HepG2 (cell line): ENCODE measurements at regions not wholly inside any gene's neighbourhood (a gene's known extent, or its start where the extent isn't known, plus 50 kb on each side); places are given as distances from the start of the nearest gene placed in this dataset.

Experiments
- ATAC-seq: fragments of 200-7000 bp; cut with Tn5 transposase; 3 replicates; pipeline ENCODE4 v1.9.1; 2020; ENCODE audit warnings: mild to moderate bottlenecking, moderate library complexity
- BruUV-seq: library from RNA; stranded (reverse); fragments of 400-500 nt; replicated peaks from 2 replicates; lab custom pipeline; 2021; lab: Mats Ljungman, UMichigan
- CTCF ChIA-PET: fragments of 300-600 bp; formaldehyde crosslinking; extraction: SDS; loops from one replicate; lab custom pipeline; 2021; ENCODE audit warnings: low total read pairs, inconsistent platforms, low intra/inter-chr PET ratio; lab: Yijun Ruan, JAX
- POLR2A ChIA-PET: fragments of 350-600 bp; sonication (Branson Sonifier 250); formaldehyde crosslinking; loops from one replicate; lab custom pipeline; 2020; ENCODE audit warnings: antibody characterized with exemption, inconsistent platforms; lab: Yijun Ruan, JAX
- DNase-seq: peaks from one replicate; pipeline ENCODE4 v3.0.0-alpha.2; 2015; ENCODE audit warnings: low spot score
- FAIRE-seq: peaks from 3 replicates; lab custom pipeline; 2011; peaks lifted over from hg19 to GRCh38; lab: Jason Lieb, UNC
- H2AFZ ChIP-seq: one replicate; pipeline ENCODE4 v1.6.1; 2011; ENCODE audit warnings: low read length, inconsistent platforms
- H3K27ac ChIP-seq: fragments of 300-600 bp; 3 replicates; pipeline ENCODE4 v1.8.0; 2011; ENCODE audit warnings: mixed run types, mild to moderate bottlenecking, mixed read lengths, low read length, inconsistent platforms; ENCODE audit not compliant: insufficient read depth; ENCODE audit errors: extremely low read length
- H3K27me3 ChIP-seq, 2 experiments: fragments of 200-600 bp in 1 of 2; 2 replicates in 1 of 2; 3 replicates in 1 of 2; pipeline versions ENCODE4 v1.6.0 to v1.8.0; 2011; ENCODE audit warnings: low read length in 2 of 2, mild to moderate bottlenecking in 2 of 2, moderate library complexity in 2 of 2, inconsistent platforms in 1 of 2; ENCODE audit not compliant: insufficient read depth in 2 of 2, control insufficient read depth in 1 of 2
- H3K36me3 ChIP-seq, 2 experiments: fragments of 200-600 bp in 1 of 2; replicated peaks in 1 of 2; 2 replicates in 1 of 2; 3 replicates in 1 of 2; pipeline versions ENCODE4 v1.5.1 to v1.8.0; 2011; ENCODE audit warnings: low read length in 2 of 2, inconsistent platforms in 1 of 2; ENCODE audit not compliant: insufficient read depth in 2 of 2, control insufficient read depth in 1 of 2
- H3K4me1 ChIP-seq: 2 replicates; pipeline ENCODE4 v1.5.1; 2012; ENCODE audit warnings: low read length, inconsistent platforms; ENCODE audit not compliant: insufficient read depth
- H3K4me2 ChIP-seq: 2 replicates; pipeline ENCODE4 v1.6.0; 2011; ENCODE audit warnings: low read depth, low read length, inconsistent platforms
- H3K4me3 ChIP-seq, 3 experiments: fragments of 200-600 bp in 1 of 3; sonication (generic), shearing (Covaris generic) in 1 of 3; replicated peaks in 1 of 3; 2 replicates each; pipeline ENCODE4 v1.5.1; 2011 to 2016; ENCODE audit warnings: low read length in 3 of 3, inconsistent platforms in 2 of 3, low read depth in 2 of 3, mild to moderate bottlenecking in 2 of 3, control low read depth in 1 of 3, mixed read lengths in 1 of 3; ENCODE audit not compliant: insufficient read depth in 1 of 3
- H3K79me2 ChIP-seq: one replicate; pipeline ENCODE4 v1.6.1; 2011; ENCODE audit warnings: low read length, inconsistent platforms; ENCODE audit not compliant: insufficient read depth
- H3K9ac ChIP-seq: 2 replicates; pipeline ENCODE4 v1.6.0; 2011; ENCODE audit warnings: mild to moderate bottlenecking, low read depth, low read length, inconsistent platforms; ENCODE audit not compliant: insufficient read depth
- H3K9me3 ChIP-seq: 2 replicates; pipeline ENCODE4 v1.5.1; 2012; ENCODE audit warnings: mild to moderate bottlenecking, low read length
- H4K20me1 ChIP-seq: 2 replicates; pipeline ENCODE4 v1.6.0; 2011; ENCODE audit warnings: inconsistent platforms, mild to moderate bottlenecking, low read length, moderate library complexity; ENCODE audit not compliant: insufficient read depth
- BCLAF1 ChIP-seq: fragments of 450-650 bp; IDR thresholded peaks from 2 replicates; pipeline ENCODE4 v1.6.1; 2017; ENCODE audit warnings: mild to moderate bottlenecking
- GMEB1 ChIP-seq: sonication (generic); formaldehyde crosslinking; IDR thresholded peaks from 2 replicates; pipeline ENCODE4 v1.5.1; 2020; ENCODE audit warnings: missing genetic modification reagents, mild to moderate bottlenecking, borderline replicate concordance
- MXD4 ChIP-seq: IDR thresholded peaks from 2 replicates; pipeline ENCODE4 v1.6.1; 2016; ENCODE audit warnings: mild to moderate bottlenecking, missing biosample characterization, missing genetic modification reagents
- RELA ChIP-seq: sonication (generic); formaldehyde crosslinking; IDR thresholded peaks from 2 replicates; pipeline ENCODE4 v1.4.0; 2020; ENCODE audit warnings: missing genetic modification reagents
- SSRP1 ChIP-seq: IDR thresholded peaks from 2 replicates; pipeline ENCODE4 v1.6.1; 2016; ENCODE audit warnings: control low read depth
- TP53 ChIP-seq: sonication (generic); formaldehyde crosslinking; conservative IDR thresholded peaks from 2 replicates; pipeline ENCODE4 v1.4.0; 2020; ENCODE audit warnings: missing genetic modification reagents
- ZBTB20 ChIP-seq: sonication (generic); formaldehyde crosslinking; IDR thresholded peaks from 2 replicates; pipeline ENCODE4 v1.8.1; 2023; ENCODE audit warnings: missing genetic modification reagents, low read depth, mild to moderate bottlenecking, borderline replicate concordance
- ZNF10 ChIP-seq: sonication (generic); formaldehyde crosslinking; IDR thresholded peaks from 2 replicates; pipeline ENCODE4 v1.4.0; 2020; ENCODE audit warnings: mild to moderate bottlenecking, low read depth, missing genetic modification reagents, borderline replicate concordance
- WGBS: methylation state at CpG from one replicate; pipeline ENCODE4 v1.1.6; 2017; ENCODE audit warnings: low lambda C conversion rate; 5-methylcytosine and 5-hydroxymethylcytosine counted together
- in situ Hi-C: cut with HindIII; loops from 2 replicates; pipeline ENCODE4 v1.10.0; 2017; ENCODE audit warnings: low pct_unique_long_range_greater_than_20kb; ENCODE audit not compliant: extremely low pct_ligation_motif_present
- intact Hi-C: fragments of 100-400 bp; cut with micrococcal nuclease; formaldehyde crosslinking; loops from one replicate; pipeline ENCODE4 v1.10.0; 2022; ENCODE audit not compliant: unreplicated experiment
- TF ChIP-seq, protein P1 (sequence below): IDR thresholded peaks from 2 replicates; pipeline ENCODE4 v1.6.1; 2016
- TF ChIP-seq, protein P2 (sequence below): sonication (generic); formaldehyde crosslinking; IDR thresholded peaks from 2 replicates; pipeline ENCODE4 v1.8.0; 2022; ENCODE audit warnings: mild to moderate bottlenecking, missing genetic modification reagents
- TF ChIP-seq, protein P3 (sequence below): sonication (generic); formaldehyde crosslinking; IDR thresholded peaks from 2 replicates; pipeline ENCODE4 v1.8.0; 2022; ENCODE audit warnings: missing genetic modification reagents, mild to moderate bottlenecking, moderate library complexity, borderline replicate concordance
- TF ChIP-seq, protein P4 (sequence below): sonication (generic); formaldehyde crosslinking; IDR thresholded peaks from 2 replicates; pipeline ENCODE4 v1.5.1; 2020; ENCODE audit warnings: missing genetic modification reagents, mild to moderate bottlenecking, borderline replicate concordance

GRCh38 chr7:106962751-106963150, 81.8 kb upstream of the PRKAR2B start:
- DNase-seq (no peak), FAIRE-seq (no peak), ATAC-seq (no peak)
- in situ Hi-C loops: no loop called here
- ChIA-PET POLR2A (no interaction called here), CTCF (no interaction called here)
- no TSS peak for BruUV-seq
- H3K9ac ChIP-seq: no peak overlapping the region
- no peak overlapping the region for H3K4me3 ChIP-seq
- 2% methylated on average over 2 of the region's 2 CpGs for whole genome bisulfite sequencing
- H2AFZ ChIP-seq: no peak overlapping the region
- H3K36me3 ChIP-seq: no peaks in the 10 kb centered on the region
- no peak overlapping the region for H3K4me2 ChIP-seq
- H3K79me2 ChIP-seq: no peaks in the 10 kb centered on the region
- no peaks in the 10 kb centered on the region for H4K20me1 ChIP-seq
- H3K4me1 ChIP-seq: no peaks in the 10 kb centered on the region
- H3K27me3 ChIP-seq: peaks cover 2 to 20% of the 10 kb centered on the region in 2 experiments; a peak in 2 of 5 replicates
- H3K9me3 ChIP-seq: no peaks in the 10 kb centered on the region
- H3K27ac ChIP-seq: no peak overlapping the region
- intact Hi-C loops: no loop called here
- TF ChIP-seq, protein P1, sequence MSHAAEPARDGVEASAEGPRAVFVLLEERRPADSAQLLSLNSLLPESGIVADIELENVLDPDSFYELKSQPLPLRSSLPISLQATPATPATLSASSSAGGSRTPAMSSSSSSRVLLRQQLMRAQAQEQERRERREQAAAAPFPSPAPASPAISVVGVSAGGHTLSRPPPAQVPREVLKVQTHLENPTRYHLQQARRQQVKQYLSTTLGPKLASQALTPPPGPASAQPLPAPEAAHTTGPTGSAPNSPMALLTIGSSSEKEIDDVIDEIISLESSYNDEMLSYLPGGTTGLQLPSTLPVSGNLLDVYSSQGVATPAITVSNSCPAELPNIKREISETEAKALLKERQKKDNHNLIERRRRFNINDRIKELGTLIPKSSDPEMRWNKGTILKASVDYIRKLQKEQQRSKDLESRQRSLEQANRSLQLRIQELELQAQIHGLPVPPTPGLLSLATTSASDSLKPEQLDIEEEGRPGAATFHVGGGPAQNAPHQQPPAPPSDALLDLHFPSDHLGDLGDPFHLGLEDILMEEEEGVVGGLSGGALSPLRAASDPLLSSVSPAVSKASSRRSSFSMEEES (CRISPR knock-in tag): no peak
- TF ChIP-seq, protein P2, sequence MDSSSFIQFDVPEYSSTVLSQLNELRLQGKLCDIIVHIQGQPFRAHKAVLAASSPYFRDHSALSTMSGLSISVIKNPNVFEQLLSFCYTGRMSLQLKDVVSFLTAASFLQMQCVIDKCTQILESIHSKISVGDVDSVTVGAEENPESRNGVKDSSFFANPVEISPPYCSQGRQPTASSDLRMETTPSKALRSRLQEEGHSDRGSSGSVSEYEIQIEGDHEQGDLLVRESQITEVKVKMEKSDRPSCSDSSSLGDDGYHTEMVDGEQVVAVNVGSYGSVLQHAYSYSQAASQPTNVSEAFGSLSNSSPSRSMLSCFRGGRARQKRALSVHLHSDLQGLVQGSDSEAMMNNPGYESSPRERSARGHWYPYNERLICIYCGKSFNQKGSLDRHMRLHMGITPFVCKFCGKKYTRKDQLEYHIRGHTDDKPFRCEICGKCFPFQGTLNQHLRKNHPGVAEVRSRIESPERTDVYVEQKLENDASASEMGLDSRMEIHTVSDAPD (CRISPR knock-in tag): no peak
- TF ChIP-seq ZNF10 (no peak), RELA (CRISPR knock-in tag) (no peak), BCLAF1 (no peak), MXD4 (no peak), TP53 (CRISPR knock-in tag) (no peak), SSRP1 (no peak), GMEB1 (no peak), ZBTB20 (CRISPR knock-in tag) (no peak)
- TF ChIP-seq, protein P3, sequence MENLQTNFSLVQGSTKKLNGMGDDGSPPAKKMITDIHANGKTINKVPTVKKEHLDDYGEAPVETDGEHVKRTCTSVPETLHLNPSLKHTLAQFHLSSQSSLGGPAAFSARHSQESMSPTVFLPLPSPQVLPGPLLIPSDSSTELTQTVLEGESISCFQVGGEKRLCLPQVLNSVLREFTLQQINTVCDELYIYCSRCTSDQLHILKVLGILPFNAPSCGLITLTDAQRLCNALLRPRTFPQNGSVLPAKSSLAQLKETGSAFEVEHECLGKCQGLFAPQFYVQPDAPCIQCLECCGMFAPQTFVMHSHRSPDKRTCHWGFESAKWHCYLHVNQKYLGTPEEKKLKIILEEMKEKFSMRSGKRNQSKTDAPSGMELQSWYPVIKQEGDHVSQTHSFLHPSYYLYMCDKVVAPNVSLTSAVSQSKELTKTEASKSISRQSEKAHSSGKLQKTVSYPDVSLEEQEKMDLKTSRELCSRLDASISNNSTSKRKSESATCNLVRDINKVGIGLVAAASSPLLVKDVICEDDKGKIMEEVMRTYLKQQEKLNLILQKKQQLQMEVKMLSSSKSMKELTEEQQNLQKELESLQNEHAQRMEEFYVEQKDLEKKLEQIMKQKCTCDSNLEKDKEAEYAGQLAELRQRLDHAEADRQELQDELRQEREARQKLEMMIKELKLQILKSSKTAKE (CRISPR knock-in tag): no peak
- TF ChIP-seq, protein P4, sequence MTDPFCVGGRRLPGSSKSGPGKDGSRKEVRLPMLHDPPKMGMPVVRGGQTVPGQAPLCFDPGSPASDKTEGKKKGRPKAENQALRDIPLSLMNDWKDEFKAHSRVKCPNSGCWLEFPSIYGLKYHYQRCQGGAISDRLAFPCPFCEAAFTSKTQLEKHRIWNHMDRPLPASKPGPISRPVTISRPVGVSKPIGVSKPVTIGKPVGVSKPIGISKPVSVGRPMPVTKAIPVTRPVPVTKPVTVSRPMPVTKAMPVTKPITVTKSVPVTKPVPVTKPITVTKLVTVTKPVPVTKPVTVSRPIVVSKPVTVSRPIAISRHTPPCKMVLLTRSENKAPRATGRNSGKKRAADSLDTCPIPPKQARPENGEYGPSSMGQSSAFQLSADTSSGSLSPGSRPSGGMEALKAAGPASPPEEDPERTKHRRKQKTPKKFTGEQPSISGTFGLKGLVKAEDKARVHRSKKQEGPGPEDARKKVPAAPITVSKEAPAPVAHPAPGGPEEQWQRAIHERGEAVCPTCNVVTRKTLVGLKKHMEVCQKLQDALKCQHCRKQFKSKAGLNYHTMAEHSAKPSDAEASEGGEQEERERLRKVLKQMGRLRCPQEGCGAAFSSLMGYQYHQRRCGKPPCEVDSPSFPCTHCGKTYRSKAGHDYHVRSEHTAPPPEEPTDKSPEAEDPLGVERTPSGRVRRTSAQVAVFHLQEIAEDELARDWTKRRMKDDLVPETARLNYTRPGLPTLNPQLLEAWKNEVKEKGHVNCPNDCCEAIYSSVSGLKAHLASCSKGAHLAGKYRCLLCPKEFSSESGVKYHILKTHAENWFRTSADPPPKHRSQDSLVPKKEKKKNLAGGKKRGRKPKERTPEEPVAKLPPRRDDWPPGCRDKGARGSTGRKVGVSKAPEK: no peak
